GM12891 (cell line): ENCODE measurements at regions not wholly inside any gene's neighbourhood (a gene's known extent, or its start where the extent isn't known, plus 50 kb on each side); places are given as distances from the start of the nearest gene placed in this dataset.

ENCODE experiments used
- DNase-seq: peaks from one replicate; pipeline ENCODE4 v3.0.0; 2011; ENCODE audit warnings: low spot score; ENCODE audit not compliant: insufficient read length
- FAIRE-seq: peaks from 2 replicates; lab custom pipeline; 2011; peaks lifted over from hg19 to GRCh38; lab: Jason Lieb, UNC
- PAX5 ChIP-seq: IDR thresholded peaks from 2 replicates; pipeline ENCODE4 v1.6.1; 2011; ENCODE audit warnings: low read length, moderate library complexity, mild to moderate bottlenecking; ENCODE audit not compliant: insufficient read depth, severe bottlenecking
- POLR2A ChIP-seq: IDR thresholded peaks from 2 replicates; pipeline ENCODE4 v1.6.1; 2011; ENCODE audit warnings: low read depth, low read length, control low read depth
- POLR2AphosphoS5 ChIP-seq: IDR thresholded peaks from 2 replicates; pipeline ENCODE4 v1.6.1; 2011; ENCODE audit warnings: low read depth, low read length, control low read depth
- POU2F2 ChIP-seq: IDR thresholded peaks from 2 replicates; pipeline ENCODE4 v1.6.1; 2011; ENCODE audit warnings: low read depth, mild to moderate bottlenecking, control low read depth, low read length, moderate library complexity
- SPI1 ChIP-seq: IDR thresholded peaks from 2 replicates; pipeline ENCODE4 v1.6.1; 2011; ENCODE audit warnings: low read depth, low read length, control low read depth
- TAF1 ChIP-seq: IDR thresholded peaks from 2 replicates; pipeline ENCODE4 v1.6.1; 2011; ENCODE audit warnings: low read depth, low read length, control low read depth

GRCh38 chr2:175626796-175627195, 375.3 kb downstream of the LNPK start:
- FAIRE-seq = no peak
- DNase-seq = no peak
- TF ChIP-seq POLR2AphosphoS5 (no peak), POLR2A (no peak), SPI1 (no peak), TAF1 (no peak), POU2F2 (no peak), PAX5 (no peak)

GRCh38 chr2:175624785-175625184, 377.3 kb downstream of the LNPK start:
- DNase-seq (no peak), FAIRE-seq (no peak)
- TF ChIP-seq SPI1 = no peak
- no peak for TF ChIP-seq POU2F2
- no peak for TF ChIP-seq POLR2A
- no peak for TF ChIP-seq TAF1
- TF ChIP-seq POLR2AphosphoS5 = no peak
- TF ChIP-seq PAX5 = no peak

DNA sequence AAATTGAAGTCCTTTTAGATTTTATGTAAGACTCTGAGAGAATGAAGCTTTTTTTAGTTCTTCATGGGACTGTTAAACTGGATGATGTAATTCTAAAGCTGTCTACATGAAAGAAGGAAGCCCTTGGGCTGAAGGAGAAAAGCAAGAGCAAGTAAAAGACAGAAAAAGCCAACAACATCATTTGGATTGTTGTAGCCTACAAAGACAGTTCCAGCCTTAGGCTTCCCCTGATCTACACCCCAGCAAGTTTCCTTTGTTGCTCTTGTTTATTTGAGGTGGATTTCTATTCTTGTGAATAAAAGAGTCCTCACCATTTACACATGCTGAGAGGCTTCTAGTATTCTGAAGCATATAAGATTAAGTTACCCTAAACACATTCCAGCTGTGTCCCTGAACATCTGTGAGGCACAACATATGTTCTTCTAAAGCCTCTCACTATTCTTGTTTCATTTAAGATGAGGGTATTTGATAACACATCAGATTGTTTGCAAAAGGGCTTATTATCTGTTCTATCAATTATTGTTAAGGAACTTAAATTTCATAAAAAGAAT, 377.8 kb downstream of the LNPK start:
- no peak for FAIRE-seq

DNA sequence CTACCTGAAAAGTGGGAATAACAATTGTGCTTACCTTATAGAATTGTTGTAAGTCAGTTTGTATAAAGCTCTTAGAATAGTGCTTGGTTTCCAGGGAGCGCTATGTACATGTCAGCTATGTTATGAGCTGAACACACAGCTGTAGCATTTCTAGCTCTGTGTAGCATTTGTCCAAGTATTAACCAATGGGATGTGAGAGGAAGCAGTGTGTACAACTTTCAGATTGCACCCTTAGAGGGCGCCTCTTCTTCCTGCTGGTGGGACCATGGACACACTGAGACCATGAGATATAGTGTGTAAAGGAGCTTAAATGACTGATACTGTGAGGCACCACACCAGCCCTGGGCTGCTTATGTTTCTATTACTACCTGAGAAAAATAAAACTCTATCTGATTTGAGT, 380.2 kb downstream of the LNPK start:
- FAIRE-seq (no peak), DNase-seq (no peak)
- no peak for TF ChIP-seq SPI1
- no peak for TF ChIP-seq POLR2A
- no peak for TF ChIP-seq PAX5
- no peak for TF ChIP-seq POU2F2
- no peak for TF ChIP-seq POLR2AphosphoS5
- no peak for TF ChIP-seq TAF1

More for the DNA sequence above, 377.8 kb downstream of the LNPK start:
- TF ChIP-seq PAX5 (no peak), TAF1 (no peak), POLR2A (no peak), POU2F2 (no peak), POLR2AphosphoS5 (no peak), SPI1 (no peak)
- DNase-seq = no peak

DNA sequence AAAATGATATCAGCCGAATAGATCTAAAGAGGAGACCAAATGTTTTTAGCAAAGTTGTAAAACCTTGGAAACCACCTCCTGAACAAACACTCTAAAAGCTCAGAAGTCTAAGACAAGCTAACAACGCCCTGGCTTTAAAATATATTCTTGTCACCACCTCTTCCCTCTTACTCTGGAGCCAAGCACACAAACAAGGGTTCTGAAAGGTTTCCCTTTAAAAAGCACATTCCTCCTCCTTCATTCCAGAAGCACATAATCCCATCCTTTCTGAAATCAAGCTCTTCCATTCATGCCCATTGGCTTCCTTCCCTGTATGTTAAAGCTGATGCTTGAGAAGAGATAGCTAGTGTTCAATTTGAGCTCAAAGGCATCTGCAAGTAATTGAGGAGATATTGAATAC, 382.0 kb downstream of the LNPK start:
- DNase-seq (no peak), FAIRE-seq (no peak)
- TF ChIP-seq PAX5 = no peak

DNA sequence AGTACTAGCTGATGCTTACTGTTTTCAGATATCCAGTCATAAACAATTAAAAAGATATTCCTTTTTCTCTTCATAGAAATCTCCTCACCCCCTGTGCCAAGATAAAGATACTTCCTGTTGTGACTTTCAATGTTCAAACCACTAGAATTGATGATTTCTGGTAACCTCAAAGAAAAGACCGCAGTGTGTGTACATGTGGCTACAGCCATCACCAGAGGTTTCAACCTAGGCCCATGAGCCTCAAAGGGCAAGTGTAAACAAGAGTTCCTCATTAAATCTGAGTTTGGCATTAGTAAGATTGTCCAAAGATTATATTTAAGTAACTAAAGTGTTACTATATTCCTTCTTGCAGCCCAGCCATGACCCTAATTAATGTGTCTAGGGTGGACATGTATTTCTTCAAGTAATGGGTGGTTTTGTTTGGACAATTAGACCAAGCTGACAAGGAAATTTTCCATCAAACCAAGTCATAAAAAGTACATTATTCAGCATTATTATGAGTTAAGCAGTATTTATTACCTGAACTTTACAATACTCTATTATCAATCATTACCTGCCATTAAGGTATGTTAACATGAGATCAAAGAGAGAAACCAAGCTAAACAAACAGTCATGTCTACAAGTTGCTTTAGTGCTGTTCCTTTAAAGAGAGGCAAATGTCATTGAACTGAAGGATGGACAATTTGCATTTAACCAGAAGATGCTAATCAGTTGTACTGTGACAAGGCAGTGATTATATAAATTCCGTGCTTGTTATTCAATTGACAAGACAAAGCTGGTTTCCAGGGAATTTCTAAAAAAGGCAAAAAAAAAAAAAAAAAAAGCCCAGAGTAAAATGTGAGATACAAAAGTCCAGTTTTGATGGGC, 382.7 kb downstream of the LNPK start:
- no peak for TF ChIP-seq POLR2A
- TF ChIP-seq POLR2AphosphoS5 = no peak
- no peak for TF ChIP-seq POU2F2
- no peak for TF ChIP-seq PAX5
- no peak for TF ChIP-seq SPI1
- no peak for TF ChIP-seq TAF1
- FAIRE-seq = no peak
- no peak for DNase-seq

DNA sequence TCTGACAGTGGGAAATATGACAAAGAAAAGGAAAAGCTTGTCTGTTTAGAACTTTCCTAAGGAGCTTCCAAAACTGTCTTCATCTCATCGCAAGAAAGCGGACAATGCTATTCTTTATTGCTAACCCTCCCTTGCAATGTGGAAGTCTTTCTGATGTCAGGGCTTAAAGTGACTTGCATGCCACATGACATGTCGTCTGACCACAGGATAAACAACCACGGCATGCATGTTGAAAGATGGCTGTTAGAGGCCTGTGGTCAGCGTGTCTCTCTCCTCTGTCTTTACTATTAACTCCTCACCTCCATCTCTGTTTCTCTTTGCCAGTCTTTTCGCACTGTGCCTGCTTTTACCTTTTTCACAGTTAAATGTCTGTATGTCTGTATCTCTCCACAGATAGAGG, 389.8 kb downstream of the LNPK start:
- TF ChIP-seq SPI1 = no peak
- no peak for TF ChIP-seq POLR2AphosphoS5
- TF ChIP-seq POU2F2 = no peak
- no peak for TF ChIP-seq TAF1
- TF ChIP-seq POLR2A = no peak
- no peak for DNase-seq
- no peak for FAIRE-seq

GRCh38 chr2:175606010-175606841, 395.8 kb downstream of the LNPK start:
- no peak for FAIRE-seq

DNA sequence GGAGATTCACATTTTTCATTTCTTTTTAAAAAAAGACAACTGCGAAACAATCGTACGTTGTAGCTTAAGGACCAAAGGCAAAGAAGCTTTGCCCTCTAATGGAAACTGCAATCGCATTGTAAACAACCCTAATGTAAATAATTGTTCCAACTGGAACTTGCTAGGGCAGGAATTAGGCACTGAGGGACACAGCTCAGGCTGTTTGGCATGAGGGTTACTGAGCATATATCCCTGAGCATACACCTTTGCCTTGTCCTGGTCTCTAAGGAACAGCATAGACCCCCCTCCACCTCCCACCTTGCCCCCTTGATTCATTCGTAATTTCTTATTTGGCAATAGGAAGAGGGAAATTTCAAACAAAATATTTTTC, 396.4 kb downstream of the LNPK start:
- no peak for FAIRE-seq
- DNase-seq = no peak
- no peak for TF ChIP-seq SPI1
- TF ChIP-seq POU2F2 = no peak
- no peak for TF ChIP-seq POLR2A
- no peak for TF ChIP-seq TAF1
- TF ChIP-seq PAX5 = no peak
- no peak for TF ChIP-seq POLR2AphosphoS5

More at GRCh38 chr2:175606010-175606841, 395.8 kb downstream of the LNPK start:
- no peak for DNase-seq
- TF ChIP-seq TAF1 (no peak), PAX5 (no peak), POLR2AphosphoS5 (no peak), SPI1 (no peak), POU2F2 (no peak), POLR2A (no peak)

DNA sequence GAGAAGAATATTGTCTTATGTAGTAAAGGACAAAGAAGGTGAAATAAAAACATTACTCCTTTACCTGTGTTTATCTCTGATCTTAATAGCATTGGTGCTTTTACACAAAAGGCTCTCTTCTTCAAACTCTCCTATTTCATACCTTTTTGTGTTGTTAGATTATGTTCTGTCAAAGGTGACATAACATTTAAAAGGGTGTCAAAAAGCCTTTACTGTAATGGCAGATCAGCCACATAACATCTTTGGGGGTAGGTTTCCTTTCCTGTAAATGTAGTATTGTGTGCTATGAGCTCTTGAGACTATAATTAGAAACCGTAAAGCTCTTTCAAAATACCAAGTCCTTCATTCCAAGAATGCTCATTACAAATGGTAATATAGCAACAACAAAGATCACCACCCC, 400.1 kb downstream of the LNPK start:
- no peak for FAIRE-seq
- TF ChIP-seq PAX5 = no peak
- no peak for TF ChIP-seq TAF1
- no peak for TF ChIP-seq SPI1
- no peak for TF ChIP-seq POU2F2
- no peak for TF ChIP-seq POLR2AphosphoS5
- no peak for TF ChIP-seq POLR2A
- DNase-seq = no peak
